Tibial nerve (tissue), 3 donors: ENCODE measurements at regions not wholly inside any gene's neighbourhood (a gene's known extent, or its start where the extent isn't known, plus 50 kb on each side); places are given as distances from the start of the nearest gene placed in this dataset.

Experiments used
- CTCF ChIP-seq, 5 experiments: fragments of 200-600 bp in 3 of 5; fragments of 450-650 bp in 2 of 5; sonication (generic) in 3 of 5; IDR thresholded peaks; one replicate each; pipeline ENCODE4 v1.5.1; 2016 to 2019; ENCODE audit warnings: antibody characterized with exemption in 5 of 5, mild to moderate bottlenecking in 3 of 5, moderate library complexity in 2 of 5
- POLR2A ChIP-seq, 2 donors: fragments of 450-650 bp; IDR thresholded peaks; one replicate each; pipeline ENCODE4 v1.6.1; 2017; ENCODE audit warnings: antibody characterized with exemption in 2 of 2, mild to moderate bottlenecking in 2 of 2, moderate library complexity in 2 of 2

GRCh38 chr15:46410705-46411104 is 775.9 kb downstream of the SQOR start:
- TF ChIP-seq CTCF (IDR thresholded peaks at IDR 0.05) (no peak), POLR2A (IDR thresholded peaks at IDR 0.05) (no peak)
